Erythroblast (primary cell): ENCODE measurements at regions not wholly inside any gene's neighbourhood (a gene's known extent, or its start where the extent isn't known, plus 50 kb on each side); places are given as distances from the start of the nearest gene placed in this dataset.

ENCODE experiments used
- GATA1 ChIP-seq: IDR thresholded peaks from 2 replicates; pipeline ENCODE4 v1.6.1; 2011; ENCODE audit warnings: low read depth, mild to moderate bottlenecking, control low read depth, low read length, moderate library complexity
- POLR2A ChIP-seq: IDR thresholded peaks from 2 replicates; pipeline ENCODE4 v1.6.1; 2011; ENCODE audit warnings: mild to moderate bottlenecking, low read length

DNA sequence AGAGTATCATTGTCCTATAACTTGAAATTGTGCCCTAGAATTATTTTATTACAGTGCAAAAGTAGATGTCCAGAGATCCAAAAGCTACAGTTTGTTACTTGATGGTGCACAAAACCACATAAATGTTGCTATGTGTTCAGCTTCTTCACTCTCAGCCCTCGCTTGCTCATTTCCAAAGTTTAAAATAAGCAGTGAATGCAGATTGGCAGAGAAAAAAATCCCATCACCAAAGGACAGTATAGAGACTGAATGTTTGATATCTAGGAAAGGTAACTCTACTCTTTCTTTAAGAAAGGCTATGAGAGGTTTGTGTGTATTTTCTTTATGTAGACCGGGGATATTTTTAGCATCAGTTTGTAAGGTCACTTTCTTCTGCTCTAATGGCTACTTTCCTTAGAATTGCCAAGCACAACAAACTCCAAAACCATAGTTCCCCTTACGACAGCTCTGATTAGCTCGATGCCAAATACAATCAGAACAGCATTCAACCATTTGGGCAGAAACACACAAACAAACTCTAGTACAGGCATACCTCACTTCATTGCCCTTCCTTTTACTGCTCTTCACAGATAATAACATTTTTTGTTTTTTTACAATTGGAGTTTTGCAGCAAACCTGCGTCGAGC lies 164.1 kb upstream of the CCDC54 start:
- no peak for TF ChIP-seq POLR2A
- no peak for TF ChIP-seq GATA1
